GM21786 (cell line): ENCODE measurements at regions not wholly inside any gene's neighbourhood (a gene's known extent, or its start where the extent isn't known, plus 50 kb on each side); places are given as distances from the start of the nearest gene placed in this dataset.
A peak's percentile ranks its signal among the peaks of the same experiment; 100 is the strongest.
"Not testable (repeated sequence)": the region's sequence is repeated elsewhere in the genome, so short reads cannot be mapped to it uniquely, and the experiment has no call there.

ENCODE experiments used
- ATAC-seq: cut with Tn5 transposase; IDR thresholded peaks from one replicate; pipeline ENCODE4 v1.9.1; 2021; ENCODE audit not compliant: unreplicated experiment

GRCh38 chr17:71849783-71850768 is 270.7 kb upstream of the SOX9 start:
- peak; percentile 78 for ATAC-seq

GRCh38 chr17:71850812-71851211 is 270.0 kb upstream of the SOX9 start:
- peak; percentile 39 for ATAC-seq

GRCh38 chr17:71855010-71855409 is 265.8 kb upstream of the SOX9 start:
- no peak for ATAC-seq

- no peak for ATAC-seq
Observed at GRCh38 chr17:71864755-71865154, 256.1 kb upstream of the SOX9 start.

GRCh38 chr17:71866095-71866494 is 254.7 kb upstream of the SOX9 start:
- no peak for ATAC-seq

- no peak for ATAC-seq
Observed at GRCh38 chr17:71869293-71869692, 251.5 kb upstream of the SOX9 start.

GRCh38 chr17:71869841-71870545 is 250.8 kb upstream of the SOX9 start:
- ATAC-seq = no peak

- no peak for ATAC-seq
Observed at GRCh38 chr17:71870546-71870862, 250.3 kb upstream of the SOX9 start.

GRCh38 chr17:71872843-71873485 is 247.9 kb upstream of the SOX9 start:
- no peak for ATAC-seq

GRCh38 chr17:71874773-71875172 is 246.0 kb upstream of the SOX9 start:
- not testable (repeated sequence) for ATAC-seq

- ATAC-seq = no peak
Observed at GRCh38 chr17:71878271-71878670, 242.5 kb upstream of the SOX9 start.

- ATAC-seq = no peak
Observed at GRCh38 chr17:71878998-71879397, 241.8 kb upstream of the SOX9 start.

- no peak for ATAC-seq
Observed at GRCh38 chr17:71881041-71881440, 239.8 kb upstream of the SOX9 start.

- ATAC-seq = no peak
Observed at GRCh38 chr17:71881581-71881980, 239.2 kb upstream of the SOX9 start.

GRCh38 chr17:71883258-71883657 is 237.6 kb upstream of the SOX9 start:
- ATAC-seq = no peak

GRCh38 chr17:71883845-71884244 is 237.0 kb upstream of the SOX9 start:
- no peak for ATAC-seq

GRCh38 chr17:71885662-71886061 is 235.2 kb upstream of the SOX9 start:
- no peak for ATAC-seq

GRCh38 chr17:71899317-71899716 is 221.5 kb upstream of the SOX9 start:
- ATAC-seq = no peak

GRCh38 chr17:71900621-71901229 is 220.1 kb upstream of the SOX9 start:
- no peak for ATAC-seq

- ATAC-seq = no peak
Observed at GRCh38 chr17:71902894-71903506, 217.8 kb upstream of the SOX9 start.
